Stomach (tissue), 8 donors: ENCODE measurements at regions not wholly inside any gene's neighbourhood (a gene's known extent, or its start where the extent isn't known, plus 50 kb on each side); places are given as distances from the start of the nearest gene placed in this dataset.

Experiments
- DNase-seq, 2 donors: peaks; one replicate each; pipeline versions ENCODE4 v3.0.0 to v3.0.0-alpha.2; 2013 to 2019
- H3K27ac ChIP-seq, 5 donors: fragments of 200-600 bp in 4 of 5; sonication (generic) in 4 of 5; one replicate each; pipeline ENCODE4 v1.5.1; 2013 to 2019; ENCODE audit warnings: mild to moderate bottlenecking in 1 of 5, moderate library complexity in 1 of 5
- H3K27me3 ChIP-seq, 3 donors: fragments of 200-600 bp; sonication (generic); one replicate each; pipeline ENCODE4 v1.5.1; 2017 to 2019; ENCODE audit warnings: mixed run types in 1 of 3
- H3K36me3 ChIP-seq, 4 donors: fragments of 200-600 bp; sonication (generic); 1 replicate in 3 of 4; 2 replicates in 1 of 4; pipeline ENCODE4 v1.5.1; 2016 to 2019
- H3K4me1 ChIP-seq, 4 donors: fragments of 200-600 bp; sonication (generic); one replicate each; pipeline ENCODE4 v1.5.1; 2016 to 2019
- H3K4me3 ChIP-seq, 4 donors: fragments of 200-600 bp; sonication (generic) in 3 of 4; one replicate each; pipeline ENCODE4 v1.5.1; 2016 to 2019; ENCODE audit warnings: mild to moderate bottlenecking in 1 of 4
- H3K9me3 ChIP-seq, 4 donors: fragments of 200-600 bp; sonication (generic); one replicate each; pipeline ENCODE4 v1.5.1; 2016 to 2019
- EP300 ChIP-seq: sonication (generic); formaldehyde crosslinking; IDR thresholded peaks from one replicate; pipeline ENCODE4 v1.6.1; 2017; ENCODE audit warnings: antibody characterized with exemption
- POLR2A ChIP-seq, 4 donors: fragments of 450-650 bp; IDR thresholded peaks; one replicate each; pipeline ENCODE4 v1.6.1; 2016; ENCODE audit warnings: antibody characterized with exemption in 4 of 4, control low read depth in 2 of 4, mild to moderate bottlenecking in 1 of 4, moderate library complexity in 1 of 4
- POLR2AphosphoS5 ChIP-seq, 3 donors: sonication (generic); formaldehyde crosslinking; IDR thresholded peaks; one replicate each; pipeline ENCODE4 v1.6.1; 2016; ENCODE audit warnings: antibody characterized with exemption in 3 of 3
- whole genome bisulfite sequencing, 5 donors: extraction: QIAGEN DNeasy Blood & Tissue Kit in 3 of 5; methylation state at CpG; one replicate each; pipeline versions ENCODE4 v1.1.5 to v1.1.7; 2013 to 2018; 5-methylcytosine and 5-hydroxymethylcytosine counted together
- intact Hi-C: fragments of 100-400 bp; cut with DNase I; formaldehyde crosslinking; loops from one replicate; pipeline ENCODE4 v1.15.1; 2023; ENCODE audit warnings: low total_unique reads
- TF ChIP-seq, protein P1 (sequence below), 7 experiments: fragments of 450-650 bp in 4 of 7; fragments of 200-600 bp in 3 of 7; sonication (generic) in 3 of 7; IDR thresholded peaks; one replicate each; pipeline ENCODE4 v1.5.1; 2016 to 2019; ENCODE audit warnings: antibody characterized with exemption in 7 of 7, control low read depth in 2 of 7, mild to moderate bottlenecking in 1 of 7
- donor health status: healthy with polysubstance abuse.
- donor health status: Bipolar disorder and iron deficiency.
- donor health status: healthy.

DNA sequence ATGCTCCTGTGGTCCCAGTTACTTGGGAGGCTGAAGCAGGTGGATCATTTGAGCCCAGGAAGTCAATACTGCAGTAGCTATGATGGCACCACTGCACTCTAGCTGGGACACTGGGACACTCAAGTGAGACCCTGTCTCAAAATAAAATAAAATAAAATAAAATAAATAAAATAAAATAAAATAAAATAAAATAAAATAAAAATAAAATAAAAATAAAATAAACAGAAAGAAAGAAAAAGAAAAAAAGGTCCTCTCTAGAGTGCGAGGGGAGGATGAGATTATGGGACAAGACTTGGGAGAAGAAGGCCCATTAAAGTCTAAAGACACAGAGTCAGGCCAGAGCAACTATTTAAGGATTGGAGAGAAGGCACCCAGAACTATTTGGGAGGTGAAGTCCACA lies 172.5 kb downstream of the IER5 start:
- TF ChIP-seq, protein P1, sequence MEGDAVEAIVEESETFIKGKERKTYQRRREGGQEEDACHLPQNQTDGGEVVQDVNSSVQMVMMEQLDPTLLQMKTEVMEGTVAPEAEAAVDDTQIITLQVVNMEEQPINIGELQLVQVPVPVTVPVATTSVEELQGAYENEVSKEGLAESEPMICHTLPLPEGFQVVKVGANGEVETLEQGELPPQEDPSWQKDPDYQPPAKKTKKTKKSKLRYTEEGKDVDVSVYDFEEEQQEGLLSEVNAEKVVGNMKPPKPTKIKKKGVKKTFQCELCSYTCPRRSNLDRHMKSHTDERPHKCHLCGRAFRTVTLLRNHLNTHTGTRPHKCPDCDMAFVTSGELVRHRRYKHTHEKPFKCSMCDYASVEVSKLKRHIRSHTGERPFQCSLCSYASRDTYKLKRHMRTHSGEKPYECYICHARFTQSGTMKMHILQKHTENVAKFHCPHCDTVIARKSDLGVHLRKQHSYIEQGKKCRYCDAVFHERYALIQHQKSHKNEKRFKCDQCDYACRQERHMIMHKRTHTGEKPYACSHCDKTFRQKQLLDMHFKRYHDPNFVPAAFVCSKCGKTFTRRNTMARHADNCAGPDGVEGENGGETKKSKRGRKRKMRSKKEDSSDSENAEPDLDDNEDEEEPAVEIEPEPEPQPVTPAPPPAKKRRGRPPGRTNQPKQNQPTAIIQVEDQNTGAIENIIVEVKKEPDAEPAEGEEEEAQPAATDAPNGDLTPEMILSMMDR (IDR thresholded peaks at IDR 0.05), result no peak
- TF ChIP-seq POLR2AphosphoS5 (IDR thresholded peaks at IDR 0.05) (no peak), POLR2A (IDR thresholded peaks at IDR 0.05) (no peak), EP300 (no peak)
- Histone ChIP-seq H3K4me3 (no peak overlapping the region), H3K27ac (no peak overlapping the region), H3K4me1 (no peaks in the 10 kb centered on the region), H3K9me3 (peaks cover 0 to under 1% (median under 1%) of the 10 kb centered on the region in 4 donors), H3K36me3 (no peaks in the 10 kb centered on the region), H3K27me3 (peaks cover 0 to 25% (median 3%) of the 10 kb centered on the region in 3 donors)
- intact Hi-C loops, result no loop called here
- WGBS, 5 donors, result 85 to 94% (median 88%) methylated on average over 1 of the region's 1 CpG
- no peak for DNase-seq

DNA sequence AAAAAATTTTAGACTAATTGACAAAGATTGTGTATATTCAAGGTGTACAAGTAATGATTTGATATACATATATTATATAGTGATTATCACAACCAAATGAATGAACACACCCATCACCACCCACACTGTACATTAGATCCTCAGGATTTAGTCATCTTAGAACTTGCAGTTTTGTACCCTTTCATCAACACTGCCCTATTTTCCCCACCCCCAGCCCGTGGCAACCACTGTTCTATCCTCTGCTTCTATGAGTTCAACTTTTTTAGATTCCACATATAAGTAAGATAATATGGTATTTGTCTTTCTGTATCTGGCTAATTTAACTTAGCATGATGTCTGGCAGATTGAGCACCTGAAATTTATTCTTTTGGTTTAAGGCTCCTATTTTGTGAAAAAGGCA lies 173.6 kb downstream of the IER5 start:
- intact Hi-C loops, result no loop called here
- Histone ChIP-seq H3K4me3 (no peak overlapping the region), H3K36me3 (no peaks in the 10 kb centered on the region), H3K4me1 (no peaks in the 10 kb centered on the region), H3K27ac (no peak overlapping the region), H3K27me3 (peaks cover 0 to 25% (median 3%) of the 10 kb centered on the region in 3 donors), H3K9me3 (peaks cover 0 to 4% (median 0%) of the 10 kb centered on the region in 4 donors)
- no peak for DNase-seq
- TF ChIP-seq POLR2AphosphoS5 (IDR thresholded peaks at IDR 0.05) (no peak), POLR2A (IDR thresholded peaks at IDR 0.05) (no peak), EP300 (no peak)
- TF ChIP-seq, protein P1 (IDR thresholded peaks at IDR 0.05), result no peak
- 25 to 58% (median 40%) methylated on average over 1 of the region's 1 CpG for WGBS, 5 donors

DNA sequence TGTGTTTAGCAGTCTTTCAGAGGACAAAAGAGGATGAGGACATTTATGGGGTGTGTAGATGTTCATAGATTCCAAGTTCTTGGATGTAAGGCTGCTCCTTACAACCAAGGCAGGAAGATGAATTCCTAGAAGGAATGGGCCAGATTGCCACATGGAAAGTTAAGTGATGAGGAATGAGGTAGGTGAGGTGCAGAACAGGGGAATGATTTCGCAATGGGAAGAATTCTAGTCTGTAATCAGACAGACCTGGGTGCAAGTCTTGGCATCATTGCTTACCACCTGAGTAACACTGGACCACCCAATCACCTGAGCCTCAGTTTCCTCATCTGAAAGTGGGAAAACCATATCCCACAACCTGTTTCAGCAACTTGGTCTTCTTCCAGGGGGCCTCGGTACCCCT lies 174.9 kb downstream of the IER5 start:
- Histone ChIP-seq H3K27ac (no peak overlapping the region), H3K4me1 (no peaks in the 10 kb centered on the region), H3K36me3 (no peaks in the 10 kb centered on the region), H3K4me3 (no peak overlapping the region), H3K9me3 (peaks cover 0 to 6% (median 0%) of the 10 kb centered on the region in 4 donors), H3K27me3 (peaks cover 0 to 12% (median 0%) of the 10 kb centered on the region in 3 donors)
- intact Hi-C loops, result no loop called here
- WGBS, 5 donors, result 77 to 91% (median 83%) methylated on average over 2 of the region's 2 CpGs
- DNase-seq, result no peak
- no peak for TF ChIP-seq EP300
- TF ChIP-seq, protein P1 (IDR thresholded peaks at IDR 0.05), result no peak
- TF ChIP-seq POLR2AphosphoS5 (IDR thresholded peaks at IDR 0.05), result no peak
- TF ChIP-seq POLR2A (IDR thresholded peaks at IDR 0.05), result no peak

DNA sequence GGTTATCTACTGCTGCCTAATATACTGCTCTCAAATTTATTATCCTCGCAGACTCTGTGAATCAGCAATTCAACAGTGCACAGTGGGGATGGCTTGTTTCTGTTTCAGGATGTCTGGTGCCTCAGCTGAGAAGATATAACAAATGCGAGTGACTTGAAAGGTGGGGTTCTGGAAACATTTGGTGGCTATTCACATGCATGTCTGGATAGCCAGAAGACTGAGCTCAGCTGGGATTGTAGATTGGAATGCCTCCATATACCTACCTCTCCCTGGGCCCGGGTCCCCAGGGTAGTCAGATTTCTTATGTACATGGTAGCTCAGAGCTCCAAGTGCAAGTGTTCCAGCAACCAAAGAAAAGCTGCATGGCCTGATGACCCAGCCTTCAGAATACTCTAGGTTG lies 176.3 kb downstream of the IER5 start:
- intact Hi-C loops, result no loop called here
- WGBS, 5 donors, result 64 to 78% (median 73%) methylated on average over 3 of the region's 3 CpGs

More for the DNA sequence above, 176.3 kb downstream of the IER5 start:
- H3K27ac ChIP-seq, result no peak overlapping the region
- no peaks in the 10 kb centered on the region for H3K4me1 ChIP-seq
- no peak for DNase-seq
- H3K36me3 ChIP-seq, result no peaks in the 10 kb centered on the region
- H3K27me3 ChIP-seq, result peaks cover 0 to 5% (median 0%) of the 10 kb centered on the region in 3 donors
- H3K4me3 ChIP-seq, result no peak overlapping the region
- TF ChIP-seq, protein P1 (IDR thresholded peaks at IDR 0.05), result no peak
- TF ChIP-seq POLR2A (IDR thresholded peaks at IDR 0.05) (no peak), EP300 (no peak), POLR2AphosphoS5 (IDR thresholded peaks at IDR 0.05) (no peak)
- peaks cover 0 to 6% (median 0%) of the 10 kb centered on the region in 4 donors for H3K9me3 ChIP-seq
